GM23338 (cell line): ENCODE measurements at regions not wholly inside any gene's neighbourhood (a gene's known extent, or its start where the extent isn't known, plus 50 kb on each side); places are given as distances from the start of the nearest gene placed in this dataset.

ENCODE experiments used
- CREB1 ChIP-seq: fragments of 250-450 bp; sonication (Bioruptor Pico); IDR thresholded peaks from 2 replicates; pipeline ENCODE4 v1.5.0; 2020; ENCODE audit warnings: low read depth, mild to moderate bottlenecking, moderate library complexity
- CTCF ChIP-seq, 2 experiments: fragments of 200-600 bp in 1 of 2; sonication (generic) in 1 of 2; conservative IDR thresholded peaks; 2 replicates each; pipeline versions ENCODE4 v1.5.1 to v1.6.1; 2016 to 2017; ENCODE audit warnings: antibody characterized with exemption in 2 of 2, low read depth in 2 of 2, mild to moderate bottlenecking in 2 of 2, moderate library complexity in 1 of 2
- EZH2 ChIP-seq: fragments of 200-600 bp; sonication (generic); IDR thresholded peaks from one replicate; pipeline ENCODE4 v1.8.0; 2017; ENCODE audit warnings: antibody characterized with exemption, mild to moderate bottlenecking, low read depth; ENCODE audit not compliant: unreplicated experiment
- EZH2phosphoT487 ChIP-seq: fragments of 200-600 bp; sonication (generic); IDR thresholded peaks from one replicate; pipeline ENCODE4 v1.8.1; 2018; ENCODE audit warnings: antibody characterized with exemption; ENCODE audit not compliant: unreplicated experiment
- POLR2AphosphoS5 ChIP-seq: IDR thresholded peaks from 2 replicates; pipeline ENCODE4 v1.6.1; 2016; ENCODE audit warnings: antibody characterized with exemption, low read depth
- REST ChIP-seq: IDR thresholded peaks from one replicate; pipeline ENCODE4 v1.6.1; 2018; ENCODE audit warnings: antibody characterized with exemption; ENCODE audit not compliant: unreplicated experiment
- STAT1 ChIP-seq: IDR thresholded peaks from one replicate; pipeline ENCODE4 v1.6.1; 2016; ENCODE audit warnings: antibody characterized with exemption; ENCODE audit not compliant: unreplicated experiment
- ZNF331 ChIP-seq: fragments of 250-450 bp; sonication (Bioruptor Pico); IDR thresholded peaks from 2 replicates; pipeline ENCODE4 v1.5.0; 2020; ENCODE audit warnings: low read depth, mild to moderate bottlenecking, moderate library complexity

- no peak for TF ChIP-seq CTCF (conservative IDR thresholded peaks at IDR 0.05; ENCODE audit: low read depth in 2 of 2)
- no peak for TF ChIP-seq POLR2AphosphoS5
- no peak for TF ChIP-seq EZH2
- no peak for TF ChIP-seq STAT1
- TF ChIP-seq ZNF331 (CRISPR knock-in tag): no peak
- no peak for TF ChIP-seq REST
- no peak for TF ChIP-seq EZH2phosphoT487
- no peak for TF ChIP-seq CREB1 (CRISPR knock-in tag)
Measured at GRCh38 chr3:75265897-75266296, 398.2 kb upstream of the FRG2C start.
